ENCODE measurements at regions not wholly inside any gene's neighbourhood (a gene's known extent, or its start where the extent isn't known, plus 50 kb on each side); places are given as distances from the start of the nearest gene placed in this dataset.
"Not testable (repeated sequence)": the region's sequence is repeated elsewhere in the genome, so short reads cannot be mapped to it uniquely, and the experiment has no call there.

DNA sequence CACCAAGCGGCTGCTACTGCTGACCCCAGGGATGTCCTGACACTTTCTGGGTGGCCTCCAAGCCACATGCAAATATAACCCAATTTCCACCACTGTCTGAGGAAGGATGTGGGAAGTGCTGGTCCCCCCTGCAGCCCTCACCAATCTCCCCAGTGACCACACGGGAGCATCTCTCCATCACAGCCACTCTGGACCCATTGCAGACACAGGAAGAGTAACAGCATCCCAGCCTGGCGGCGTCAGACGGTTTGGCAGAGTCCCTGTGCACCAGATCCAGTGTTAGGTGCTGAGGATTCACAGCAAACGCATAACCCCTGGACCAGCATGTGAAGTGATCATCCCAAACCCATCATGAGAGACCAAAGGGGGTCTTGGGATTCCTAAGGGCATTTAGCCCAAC lies 163.7 kb upstream of the TNRC6C start:
- Histone ChIP-seq H3K4me3 (ENCODE audit: low read length) (no peak overlapping the region), H3K4me1 (ENCODE audit: insufficient read depth, low read length) (peaks cover 11% of the 10 kb centered on the region), H2AFZ (ENCODE audit: low read depth, low read length) (no peak overlapping the region), H3K9me3 (ENCODE audit: low read length) (no peaks in the 10 kb centered on the region), H3K36me3 (ENCODE audit: insufficient read depth, low read length) (no peaks in the 10 kb centered on the region), H3K27me3 (ENCODE audit: insufficient read depth, low read length) (peaks cover 16% of the 10 kb centered on the region)

DNA sequence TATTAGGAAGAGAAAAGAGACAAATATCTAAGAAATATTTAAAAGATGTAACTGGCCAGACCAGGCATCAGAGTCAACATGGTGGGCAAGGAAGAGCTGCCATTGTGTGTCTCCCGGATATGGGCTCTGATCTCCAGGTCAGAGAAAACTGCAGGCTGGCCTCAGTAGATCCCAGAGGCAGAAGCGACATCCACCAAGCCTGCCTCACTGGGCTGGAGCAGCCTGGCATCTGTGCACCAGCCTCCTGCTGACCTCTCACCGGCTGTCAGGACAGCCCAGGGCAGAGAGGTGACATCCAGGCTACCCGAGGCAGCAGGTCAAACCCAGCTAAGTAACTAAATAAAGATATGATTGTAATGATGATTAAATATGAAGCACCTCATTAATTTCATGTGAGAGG lies 162.8 kb upstream of the TNRC6C start:
- Histone ChIP-seq H3K36me3 (ENCODE audit: insufficient read depth, low read length) (no peaks in the 10 kb centered on the region), H3K9me3 (ENCODE audit: low read length) (no peaks in the 10 kb centered on the region), H3K27me3 (ENCODE audit: insufficient read depth, low read length) (peaks cover 16% of the 10 kb centered on the region)

DNA sequence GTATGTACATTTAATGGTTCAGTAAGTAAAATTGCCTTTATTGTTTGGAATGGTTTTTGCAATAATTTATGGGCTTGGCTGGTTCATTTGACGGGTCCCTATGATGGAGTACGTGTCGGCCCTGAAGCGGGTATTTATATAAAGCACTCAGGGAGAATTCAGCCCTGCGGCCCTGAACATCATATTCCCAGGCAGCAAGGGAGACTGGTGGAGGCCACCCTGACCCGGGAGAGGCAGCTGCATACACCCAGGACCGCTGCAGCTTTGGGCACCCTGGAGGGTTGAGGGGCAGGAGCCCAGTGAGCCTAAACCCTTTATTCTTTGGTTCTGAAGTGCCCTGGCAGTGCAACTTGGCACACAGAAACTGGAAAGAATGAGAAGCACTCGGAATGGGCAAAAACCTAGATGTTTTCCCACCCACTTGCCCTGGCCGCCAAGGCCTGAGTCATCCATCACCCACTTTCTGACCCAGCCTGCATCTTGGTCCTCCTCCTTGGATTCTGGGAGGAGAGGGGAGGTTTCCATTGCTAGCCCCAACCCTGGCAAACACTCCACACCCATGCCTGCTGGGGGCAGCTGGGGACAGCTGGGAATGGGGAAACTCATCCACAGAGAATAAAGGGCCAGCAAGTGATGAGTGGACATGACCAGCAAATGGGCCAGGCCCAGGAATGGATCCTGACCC lies 162.2 kb upstream of the TNRC6C start:
- H3K4me3 ChIP-seq (ENCODE audit: low read length), result no peak overlapping the region

More for the DNA sequence above, 162.8 kb upstream of the TNRC6C start:
- Histone ChIP-seq H2AFZ (ENCODE audit: low read depth, low read length) (no peak overlapping the region), H3K4me1 (ENCODE audit: insufficient read depth, low read length) (peaks cover 11% of the 10 kb centered on the region), H3K4me3 (ENCODE audit: low read length) (no peak overlapping the region)

DNA sequence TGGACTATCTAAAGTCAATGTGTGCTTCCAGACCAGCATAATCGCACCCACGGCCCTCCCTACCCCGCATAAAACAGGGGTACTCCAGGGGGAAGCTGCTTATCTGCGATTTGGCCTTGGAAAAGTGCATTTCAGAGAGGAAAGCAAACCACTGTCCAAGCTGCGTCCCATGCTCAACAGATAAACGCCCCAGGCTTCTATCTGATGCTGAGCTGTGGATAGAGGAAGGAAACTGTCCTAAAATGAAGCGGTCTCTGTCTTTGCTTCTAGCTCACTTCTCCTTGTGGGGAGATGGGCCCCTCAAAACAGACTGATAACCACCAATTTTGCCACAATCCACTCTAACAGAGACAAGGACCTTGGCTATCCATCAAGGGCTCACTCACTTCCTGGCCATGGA lies 160.5 kb upstream of the TNRC6C start:
- Histone ChIP-seq H3K4me1 (ENCODE audit: insufficient read depth, low read length) (peaks cover 20% of the 10 kb centered on the region), H3K36me3 (ENCODE audit: insufficient read depth, low read length) (no peaks in the 10 kb centered on the region), H3K27me3 (ENCODE audit: insufficient read depth, low read length) (peaks cover 17% of the 10 kb centered on the region), H3K9me3 (ENCODE audit: low read length) (no peaks in the 10 kb centered on the region), H3K4me3 (ENCODE audit: low read length) (no peak overlapping the region), H2AFZ (ENCODE audit: low read depth, low read length) (no peak overlapping the region)

More for the DNA sequence above, 162.2 kb upstream of the TNRC6C start:
- H2AFZ ChIP-seq (ENCODE audit: low read depth, low read length), result no peak overlapping the region
- no peaks in the 10 kb centered on the region for H3K36me3 ChIP-seq (ENCODE audit: insufficient read depth, low read length)
- H3K27me3 ChIP-seq (ENCODE audit: insufficient read depth, low read length), result peaks cover 16% of the 10 kb centered on the region
- H3K4me1 ChIP-seq (ENCODE audit: insufficient read depth, low read length), result peaks cover 11% of the 10 kb centered on the region
- no peaks in the 10 kb centered on the region for H3K9me3 ChIP-seq (ENCODE audit: low read length)

DNA sequence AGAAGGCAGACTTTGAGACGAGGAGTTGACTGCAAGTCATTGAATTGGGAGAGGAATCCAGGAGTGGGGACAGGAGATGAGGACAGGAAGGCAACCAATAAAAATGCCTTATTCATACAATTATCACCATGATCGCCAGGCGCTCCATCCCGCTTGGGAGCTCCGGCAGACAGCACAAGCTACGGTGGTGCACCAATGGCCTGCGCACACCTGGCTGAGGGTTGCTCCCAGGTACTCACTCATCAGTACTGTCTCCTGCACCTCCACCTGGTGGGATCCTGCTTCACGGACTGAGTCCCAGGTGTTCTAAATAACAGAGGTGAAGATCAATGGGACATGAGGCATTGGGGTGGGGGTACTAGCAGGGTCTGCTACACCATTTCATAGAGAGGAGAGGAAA lies 160.0 kb upstream of the TNRC6C start:
- no peaks in the 10 kb centered on the region for H3K36me3 ChIP-seq (ENCODE audit: insufficient read depth, low read length)
- H2AFZ ChIP-seq (ENCODE audit: low read depth, low read length), result no peak overlapping the region
- H3K4me1 ChIP-seq (ENCODE audit: insufficient read depth, low read length), result peaks cover 20% of the 10 kb centered on the region
- H3K27me3 ChIP-seq (ENCODE audit: insufficient read depth, low read length), result peaks cover 17% of the 10 kb centered on the region
- no peak overlapping the region for H3K4me3 ChIP-seq (ENCODE audit: low read length)
- H3K9me3 ChIP-seq (ENCODE audit: low read length), result no peaks in the 10 kb centered on the region

DNA sequence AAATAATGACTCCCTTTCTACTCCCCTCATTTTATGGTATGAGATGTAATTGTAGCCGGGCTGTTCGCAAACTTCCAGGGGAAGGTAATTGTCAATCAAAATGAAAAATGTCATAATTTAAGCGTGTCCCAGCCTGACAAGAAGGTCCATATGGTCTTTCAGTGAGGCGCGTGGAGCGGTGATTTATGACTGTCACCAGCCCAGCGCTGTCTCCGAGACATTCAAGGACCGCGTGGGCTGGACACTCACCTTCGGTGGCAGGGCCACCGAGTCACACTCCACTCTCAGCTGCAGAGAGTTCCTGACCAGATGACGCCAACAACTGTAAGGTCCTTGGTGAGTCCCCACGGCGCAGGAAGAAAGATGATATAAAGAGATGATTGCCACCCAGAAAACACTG lies 157.7 kb upstream of the TNRC6C start:
- Histone ChIP-seq H3K9me3 (ENCODE audit: low read length) (no peaks in the 10 kb centered on the region), H3K4me1 (ENCODE audit: insufficient read depth, low read length) (peaks cover 22% of the 10 kb centered on the region), H3K27me3 (ENCODE audit: insufficient read depth, low read length) (peaks cover 10% of the 10 kb centered on the region)

DNA sequence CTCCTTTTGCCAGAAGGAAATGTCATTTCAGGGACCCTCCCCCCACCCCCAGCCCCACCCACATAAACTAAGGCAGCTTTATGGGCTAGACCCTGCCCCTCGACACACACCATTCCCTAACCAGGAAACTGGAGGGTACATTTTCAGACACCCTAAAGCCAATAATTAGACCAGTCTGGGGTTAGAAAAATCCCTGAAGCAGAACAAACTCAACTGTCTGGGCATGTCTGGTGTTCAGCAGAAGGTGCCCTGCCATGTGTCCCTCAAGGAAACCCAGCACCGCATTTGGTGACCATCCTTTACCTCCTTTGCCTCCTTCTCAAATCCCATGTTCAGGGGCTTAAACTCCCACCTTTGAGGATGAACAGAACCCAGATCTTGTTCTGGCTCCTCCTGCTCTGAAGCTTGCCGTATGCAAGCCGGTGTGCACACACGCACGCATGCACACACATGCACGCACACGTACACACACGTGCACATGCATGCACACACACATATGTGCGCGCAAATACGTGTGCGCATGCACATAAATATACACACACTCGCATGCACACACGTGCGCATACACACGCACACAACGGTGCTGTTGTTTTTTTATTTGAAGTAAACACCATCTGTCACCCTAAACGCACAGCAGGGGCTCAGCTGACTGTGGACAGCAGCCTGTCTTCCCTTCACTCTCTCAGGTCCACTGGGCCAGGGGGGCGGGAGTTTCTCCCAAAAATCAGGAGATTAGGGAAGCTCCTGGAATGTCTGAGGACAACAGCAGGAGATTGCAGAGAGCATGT lies 156.8 kb upstream of the TNRC6C start:
- Histone ChIP-seq H3K36me3 (ENCODE audit: insufficient read depth, low read length) (no peaks in the 10 kb centered on the region), H3K4me3 (ENCODE audit: low read length) (no peak overlapping the region), H3K27me3 (ENCODE audit: insufficient read depth, low read length) (peaks cover 10% of the 10 kb centered on the region), H2AFZ (ENCODE audit: low read depth, low read length) (no peak overlapping the region), H3K4me1 (ENCODE audit: insufficient read depth, low read length) (peaks cover 22% of the 10 kb centered on the region), H3K9me3 (ENCODE audit: low read length) (no peaks in the 10 kb centered on the region)

More for the DNA sequence above, 157.7 kb upstream of the TNRC6C start:
- Histone ChIP-seq H2AFZ (ENCODE audit: low read depth, low read length) (no peak overlapping the region), H3K36me3 (ENCODE audit: insufficient read depth, low read length) (no peaks in the 10 kb centered on the region), H3K4me3 (ENCODE audit: low read length) (no peak overlapping the region)

DNA sequence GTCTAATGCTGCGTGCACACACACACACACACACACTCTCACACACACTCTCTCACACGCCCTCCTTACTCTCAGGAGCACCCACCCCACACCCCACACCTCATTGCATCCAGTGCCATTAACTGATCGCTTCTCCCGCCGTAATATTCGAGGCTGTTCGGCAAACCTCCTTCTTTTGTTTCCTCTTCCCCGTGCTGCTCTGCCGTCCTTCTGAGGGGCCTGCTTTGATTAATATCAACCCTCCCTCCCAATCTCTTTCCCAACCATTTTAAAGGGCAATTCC lies 156.2 kb upstream of the TNRC6C start:
- peaks cover 10% of the 10 kb centered on the region for H3K27me3 ChIP-seq (ENCODE audit: insufficient read depth, low read length)
- peaks cover 22% of the 10 kb centered on the region for H3K4me1 ChIP-seq (ENCODE audit: insufficient read depth, low read length)
- H2AFZ ChIP-seq (ENCODE audit: low read depth, low read length), result no peak overlapping the region
- H3K4me3 ChIP-seq (ENCODE audit: low read length), result no peak overlapping the region
- H3K36me3 ChIP-seq (ENCODE audit: insufficient read depth, low read length), result no peaks in the 10 kb centered on the region
- H3K9me3 ChIP-seq (ENCODE audit: low read length), result no peaks in the 10 kb centered on the region

DNA sequence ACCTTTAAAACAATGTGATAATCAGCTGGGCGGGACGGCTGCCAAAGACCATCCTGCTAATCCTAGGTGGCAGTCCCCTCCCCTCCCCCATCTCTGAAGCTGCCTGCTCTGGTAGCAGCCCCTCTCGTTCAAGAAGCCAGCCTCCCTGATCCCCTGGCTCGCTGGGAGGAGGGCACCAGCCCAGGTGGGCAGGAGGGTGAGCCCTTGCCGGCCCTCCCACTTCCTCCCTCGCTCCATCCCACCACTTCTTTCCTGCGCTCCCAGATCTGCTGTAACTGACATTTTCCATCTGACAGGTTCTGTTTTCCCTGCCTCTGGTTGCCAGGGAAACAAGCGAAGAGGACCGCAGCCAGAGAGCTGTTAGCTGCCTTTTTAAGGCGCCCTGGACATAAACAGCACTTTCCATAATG lies 155.7 kb upstream of the TNRC6C start:
- Histone ChIP-seq H2AFZ (ENCODE audit: low read depth, low read length) (no peak overlapping the region), H3K36me3 (ENCODE audit: insufficient read depth, low read length) (no peaks in the 10 kb centered on the region), H3K4me3 (ENCODE audit: low read length) (no peak overlapping the region), H3K27me3 (ENCODE audit: insufficient read depth, low read length) (peaks cover 10% of the 10 kb centered on the region), H3K4me1 (ENCODE audit: insufficient read depth, low read length) (peaks cover 22% of the 10 kb centered on the region), H3K9me3 (ENCODE audit: low read length) (no peaks in the 10 kb centered on the region)

DNA sequence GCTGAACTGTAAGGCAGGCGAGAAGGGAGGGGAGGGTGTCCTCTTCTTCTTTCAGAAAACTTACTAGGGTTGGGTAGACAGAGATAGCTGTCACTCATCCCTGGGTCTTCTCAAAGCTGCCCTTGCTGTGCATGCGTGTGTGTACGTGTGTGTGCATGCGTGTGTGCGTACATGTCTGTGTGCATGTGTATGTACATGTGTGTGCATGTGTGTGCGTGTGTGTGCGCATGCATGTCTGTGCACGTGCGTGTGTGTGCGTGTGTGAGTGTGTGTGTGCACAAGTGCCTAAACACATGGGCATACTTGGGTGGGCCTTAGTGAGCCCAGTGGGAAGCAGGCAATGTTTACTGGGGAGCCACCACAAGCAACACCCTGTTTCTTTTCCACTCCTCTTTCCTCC lies 154.8 kb upstream of the TNRC6C start:
- H3K36me3 ChIP-seq (ENCODE audit: insufficient read depth, low read length), result no peaks in the 10 kb centered on the region
- no peak overlapping the region for H2AFZ ChIP-seq (ENCODE audit: low read depth, low read length)
- no peaks in the 10 kb centered on the region for H3K9me3 ChIP-seq (ENCODE audit: low read length)
- peaks cover 7% of the 10 kb centered on the region for H3K27me3 ChIP-seq (ENCODE audit: insufficient read depth, low read length)
- peaks cover 22% of the 10 kb centered on the region for H3K4me1 ChIP-seq (ENCODE audit: insufficient read depth, low read length)
- no peak overlapping the region for H3K4me3 ChIP-seq (ENCODE audit: low read length)

DNA sequence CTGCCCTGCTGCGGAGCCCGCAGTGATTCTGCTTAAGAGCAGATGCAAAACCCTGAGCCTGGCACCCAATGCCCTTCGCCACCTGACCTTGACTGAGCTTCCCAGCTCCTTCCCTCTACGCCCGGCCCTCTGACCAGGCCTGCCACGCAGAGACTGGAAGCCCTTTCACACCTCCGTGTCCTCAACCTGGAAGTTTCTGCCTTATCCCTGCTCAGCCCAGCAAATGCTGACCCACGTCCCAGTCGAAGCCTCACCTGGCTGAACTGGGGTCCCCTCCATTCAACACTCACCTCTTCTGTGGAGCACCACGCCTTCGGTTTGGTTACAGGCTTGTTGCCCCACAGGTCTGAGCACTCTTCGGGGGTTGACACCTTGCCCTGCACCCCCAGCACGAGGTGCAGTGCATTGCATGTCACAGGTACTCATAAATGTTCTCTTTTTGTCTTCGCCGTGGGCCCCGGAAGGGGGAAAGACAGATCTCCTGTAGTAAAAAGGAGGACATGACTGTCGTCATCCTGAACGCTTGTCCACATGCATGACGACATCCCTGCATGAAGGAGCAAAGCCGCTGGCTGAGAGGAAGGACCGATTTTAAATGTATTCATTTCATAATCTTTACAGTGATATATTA lies 153.6 kb upstream of the TNRC6C start:
- peaks cover 22% of the 10 kb centered on the region for H3K4me1 ChIP-seq (ENCODE audit: insufficient read depth, low read length)
- no peaks in the 10 kb centered on the region for H3K9me3 ChIP-seq (ENCODE audit: low read length)
- H3K36me3 ChIP-seq (ENCODE audit: insufficient read depth, low read length), result no peaks in the 10 kb centered on the region
- H2AFZ ChIP-seq (ENCODE audit: low read depth, low read length), result no peak overlapping the region
- peaks cover 7% of the 10 kb centered on the region for H3K27me3 ChIP-seq (ENCODE audit: insufficient read depth, low read length)
- H3K4me3 ChIP-seq (ENCODE audit: low read length), result no peak overlapping the region

DNA sequence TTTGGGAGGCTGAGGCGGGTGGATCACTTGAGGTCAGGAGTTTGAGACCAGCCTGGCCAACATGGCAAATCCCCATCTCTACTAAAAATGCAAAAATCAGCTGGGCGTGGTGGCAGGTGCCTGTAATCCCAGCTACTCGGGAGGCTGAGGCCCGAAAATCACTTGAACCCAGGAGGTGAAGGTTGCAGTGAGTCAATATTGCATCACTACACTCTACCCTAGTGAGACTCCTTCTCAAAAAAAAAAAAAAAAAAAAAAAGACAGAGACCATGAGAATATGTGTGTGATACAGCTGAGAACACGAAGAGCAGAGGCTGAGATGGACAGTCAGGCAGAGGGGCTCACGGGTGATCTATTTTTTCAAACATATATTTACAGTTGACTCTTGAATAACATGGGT lies 152.5 kb upstream of the TNRC6C start:
- not testable (repeated sequence) for H3K27me3 ChIP-seq (ENCODE audit: insufficient read depth, low read length); H3K4me3 ChIP-seq (ENCODE audit: low read length); H3K9me3 ChIP-seq (ENCODE audit: low read length); H2AFZ ChIP-seq (ENCODE audit: low read depth, low read length); H3K36me3 ChIP-seq (ENCODE audit: insufficient read depth, low read length)
- peaks cover 22% of the 10 kb centered on the region for H3K4me1 ChIP-seq (ENCODE audit: insufficient read depth, low read length)

DNA sequence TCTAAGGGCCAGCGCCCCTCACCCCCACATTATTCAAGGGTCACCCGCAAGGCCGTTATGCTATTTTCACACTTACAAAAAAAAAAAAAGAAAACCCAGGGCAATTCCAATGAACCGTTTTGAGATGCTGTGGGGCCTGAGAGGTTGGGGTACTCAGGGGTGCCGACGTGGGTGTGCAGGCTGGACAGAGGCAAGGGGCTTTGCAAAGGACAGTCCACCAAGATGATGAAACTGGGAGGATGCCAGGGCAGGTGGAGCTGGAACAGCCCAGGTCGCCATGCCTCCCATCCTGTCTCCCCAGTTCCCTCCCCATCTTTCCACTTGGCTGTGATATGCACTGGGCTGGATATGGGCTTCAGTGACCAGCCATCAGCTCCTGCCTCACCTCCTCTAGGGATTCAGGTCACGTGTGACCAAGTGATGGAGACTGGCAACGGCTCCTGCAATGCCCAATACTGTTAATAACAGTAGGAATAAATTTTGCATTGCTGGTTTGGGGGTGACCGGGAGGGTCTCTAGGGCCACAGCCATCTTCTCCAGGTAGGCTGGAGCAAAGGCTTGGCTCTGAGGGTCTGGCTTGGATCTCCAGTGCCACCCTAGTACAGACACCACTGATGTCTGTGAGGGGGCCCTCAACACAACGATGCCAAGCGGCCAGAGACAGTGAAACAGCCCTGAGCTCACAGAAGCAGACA lies 151.3 kb upstream of the TNRC6C start:
- no peak overlapping the region for H2AFZ ChIP-seq (ENCODE audit: low read depth, low read length)
- peaks cover 15% of the 10 kb centered on the region for H3K4me1 ChIP-seq (ENCODE audit: insufficient read depth, low read length)
- no peak overlapping the region for H3K4me3 ChIP-seq (ENCODE audit: low read length)
- no peaks in the 10 kb centered on the region for H3K36me3 ChIP-seq (ENCODE audit: insufficient read depth, low read length)
- no peaks in the 10 kb centered on the region for H3K9me3 ChIP-seq (ENCODE audit: low read length)
- H3K27me3 ChIP-seq (ENCODE audit: insufficient read depth, low read length), result peaks cover 1% of the 10 kb centered on the region

Data from neuron (in vitro differentiated cells).